Nephron progenitor cell (in vitro differentiated cells): ENCODE measurements at regions not wholly inside any gene's neighbourhood (a gene's known extent, or its start where the extent isn't known, plus 50 kb on each side); places are given as distances from the start of the nearest gene placed in this dataset.

Experiments used
- DNase-seq: peaks from one replicate; pipeline ENCODE4 v3.0.0; 2021
- H3K27ac Mint-ChIP-seq: 2 replicates; pipeline ENCODE4 v1.8.0; 2021; ENCODE audit warnings: mild to moderate bottlenecking, moderate library complexity, mixed read lengths
- H3K27me3 Mint-ChIP-seq: 2 replicates; pipeline ENCODE4 v1.8.0; 2021; ENCODE audit warnings: mild to moderate bottlenecking, low read depth, mixed read lengths; ENCODE audit not compliant: poor library complexity
- H3K36me3 Mint-ChIP-seq: 2 replicates; pipeline ENCODE4 v1.8.0; 2021; ENCODE audit warnings: low read depth, mixed read lengths
- H3K4me1 Mint-ChIP-seq: 2 replicates; pipeline ENCODE4 v1.8.0; 2021; ENCODE audit warnings: mixed read lengths
- H3K4me3 Mint-ChIP-seq: 2 replicates; pipeline ENCODE4 v1.8.0; 2021; ENCODE audit warnings: mild to moderate bottlenecking, moderate library complexity, mixed read lengths
- H3K9me3 Mint-ChIP-seq: 2 replicates; pipeline ENCODE4 v1.8.0; 2021; ENCODE audit warnings: mild to moderate bottlenecking, moderate library complexity, mixed read lengths
- TF ChIP-seq, protein P1 (sequence below): fragments of 200-600 bp; sonication (generic); IDR thresholded peaks from 2 replicates; pipeline ENCODE4 v1.5.0; 2021; ENCODE audit warnings: antibody characterized with exemption

DNA sequence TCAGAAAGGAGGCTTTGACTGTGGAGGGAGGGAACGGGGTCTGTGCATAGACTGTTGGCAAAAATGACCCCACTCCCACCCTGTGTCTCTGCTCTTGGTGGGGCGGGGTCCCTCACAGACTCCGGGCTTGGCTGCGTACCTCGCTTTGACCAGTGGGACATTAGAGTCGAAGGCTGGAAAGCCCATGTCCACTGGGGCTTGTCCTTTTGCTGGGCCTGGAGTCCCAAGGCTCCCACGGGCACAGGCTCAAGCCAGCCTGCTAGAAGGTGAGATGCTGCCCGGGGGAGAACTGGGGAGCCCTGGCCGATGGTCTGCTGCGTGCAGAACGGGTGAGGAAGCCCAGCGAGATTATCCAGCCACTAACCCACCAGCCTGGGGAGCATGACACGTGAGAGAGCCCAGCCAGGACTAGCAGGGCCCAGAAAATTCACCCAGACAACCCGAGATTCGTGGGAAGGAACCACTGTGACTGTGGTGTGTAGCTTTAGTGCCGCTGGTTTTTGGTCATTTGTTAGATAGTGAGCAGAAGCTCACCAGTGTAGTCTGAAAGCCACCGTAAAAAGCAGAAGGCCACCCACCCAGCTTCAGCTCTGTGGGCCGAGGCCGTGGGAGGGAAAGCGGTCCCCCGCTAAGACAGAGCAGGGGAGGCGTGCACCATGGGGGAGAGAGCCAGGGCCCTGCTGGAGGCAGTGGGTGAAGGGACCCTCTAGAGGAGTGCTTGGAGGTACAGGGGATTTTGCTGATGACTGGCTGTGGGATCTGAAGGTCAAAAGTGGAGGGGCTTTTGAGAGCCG lies 78.3 kb upstream of the C1orf174 start:
- no peak overlapping the region for H3K4me3 Mint-ChIP-seq
- no peaks in the 10 kb centered on the region for H3K36me3 Mint-ChIP-seq
- TF ChIP-seq, protein P1, sequence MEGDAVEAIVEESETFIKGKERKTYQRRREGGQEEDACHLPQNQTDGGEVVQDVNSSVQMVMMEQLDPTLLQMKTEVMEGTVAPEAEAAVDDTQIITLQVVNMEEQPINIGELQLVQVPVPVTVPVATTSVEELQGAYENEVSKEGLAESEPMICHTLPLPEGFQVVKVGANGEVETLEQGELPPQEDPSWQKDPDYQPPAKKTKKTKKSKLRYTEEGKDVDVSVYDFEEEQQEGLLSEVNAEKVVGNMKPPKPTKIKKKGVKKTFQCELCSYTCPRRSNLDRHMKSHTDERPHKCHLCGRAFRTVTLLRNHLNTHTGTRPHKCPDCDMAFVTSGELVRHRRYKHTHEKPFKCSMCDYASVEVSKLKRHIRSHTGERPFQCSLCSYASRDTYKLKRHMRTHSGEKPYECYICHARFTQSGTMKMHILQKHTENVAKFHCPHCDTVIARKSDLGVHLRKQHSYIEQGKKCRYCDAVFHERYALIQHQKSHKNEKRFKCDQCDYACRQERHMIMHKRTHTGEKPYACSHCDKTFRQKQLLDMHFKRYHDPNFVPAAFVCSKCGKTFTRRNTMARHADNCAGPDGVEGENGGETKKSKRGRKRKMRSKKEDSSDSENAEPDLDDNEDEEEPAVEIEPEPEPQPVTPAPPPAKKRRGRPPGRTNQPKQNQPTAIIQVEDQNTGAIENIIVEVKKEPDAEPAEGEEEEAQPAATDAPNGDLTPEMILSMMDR, result no peak
- H3K27ac Mint-ChIP-seq, result no peak overlapping the region
- peaks cover 42% of the 10 kb centered on the region for H3K4me1 Mint-ChIP-seq
- H3K9me3 Mint-ChIP-seq, result no peaks in the 10 kb centered on the region
- no peak for DNase-seq
- peaks cover 4% of the 10 kb centered on the region for H3K27me3 Mint-ChIP-seq

DNA sequence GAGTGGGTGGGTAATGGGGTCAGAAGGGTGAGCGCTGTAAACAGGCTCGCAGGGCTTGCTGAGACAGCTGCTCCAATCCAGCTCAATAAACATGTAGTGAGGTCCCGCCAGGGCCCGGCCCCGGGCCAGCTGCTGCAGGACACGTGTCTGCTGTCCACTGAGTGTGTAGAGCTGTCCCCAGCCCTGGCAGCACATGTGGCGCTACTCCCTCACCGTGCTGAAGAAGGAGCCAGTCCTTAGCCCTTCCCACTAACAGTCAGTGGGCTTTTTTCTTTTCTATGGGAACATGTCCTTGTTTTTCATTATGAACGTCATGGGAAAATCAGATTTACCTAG lies 78.9 kb upstream of the C1orf174 start:
- Mint-ChIP-seq H3K27me3 (peaks cover 4% of the 10 kb centered on the region), H3K4me1 (peaks cover 42% of the 10 kb centered on the region), H3K9me3 (no peaks in the 10 kb centered on the region), H3K36me3 (no peaks in the 10 kb centered on the region), H3K27ac (no peak overlapping the region), H3K4me3 (no peak overlapping the region)
- peak; percentile 29 for DNase-seq
- TF ChIP-seq, protein P1, result no peak

DNA sequence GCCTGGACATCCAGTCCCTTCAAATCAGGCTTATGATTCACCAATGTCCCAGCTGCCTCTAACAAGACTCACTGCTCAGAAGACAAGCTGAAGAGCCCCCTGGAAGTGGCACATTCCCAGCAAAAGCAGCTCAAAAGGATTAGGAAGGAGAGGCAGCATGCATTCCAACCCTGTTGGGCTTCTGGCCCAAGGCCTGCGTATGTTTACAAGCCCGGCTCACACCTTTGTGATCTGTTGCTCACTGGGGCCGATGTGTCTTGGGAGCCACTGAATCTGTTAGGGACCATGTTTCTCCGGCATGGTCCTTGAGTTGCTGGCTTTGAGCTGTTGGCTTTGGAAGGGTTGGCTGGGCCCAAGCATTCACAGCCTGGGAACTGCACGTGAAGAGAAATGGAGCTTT lies 81.2 kb upstream of the C1orf174 start:
- peaks cover 40% of the 10 kb centered on the region for H3K4me1 Mint-ChIP-seq
- no peak for DNase-seq
- H3K4me3 Mint-ChIP-seq, result no peak overlapping the region
- H3K9me3 Mint-ChIP-seq, result no peaks in the 10 kb centered on the region
- no peaks in the 10 kb centered on the region for H3K36me3 Mint-ChIP-seq
- TF ChIP-seq, protein P1, result no peak
- peaks cover 4% of the 10 kb centered on the region for H3K27me3 Mint-ChIP-seq
- no peak overlapping the region for H3K27ac Mint-ChIP-seq

DNA sequence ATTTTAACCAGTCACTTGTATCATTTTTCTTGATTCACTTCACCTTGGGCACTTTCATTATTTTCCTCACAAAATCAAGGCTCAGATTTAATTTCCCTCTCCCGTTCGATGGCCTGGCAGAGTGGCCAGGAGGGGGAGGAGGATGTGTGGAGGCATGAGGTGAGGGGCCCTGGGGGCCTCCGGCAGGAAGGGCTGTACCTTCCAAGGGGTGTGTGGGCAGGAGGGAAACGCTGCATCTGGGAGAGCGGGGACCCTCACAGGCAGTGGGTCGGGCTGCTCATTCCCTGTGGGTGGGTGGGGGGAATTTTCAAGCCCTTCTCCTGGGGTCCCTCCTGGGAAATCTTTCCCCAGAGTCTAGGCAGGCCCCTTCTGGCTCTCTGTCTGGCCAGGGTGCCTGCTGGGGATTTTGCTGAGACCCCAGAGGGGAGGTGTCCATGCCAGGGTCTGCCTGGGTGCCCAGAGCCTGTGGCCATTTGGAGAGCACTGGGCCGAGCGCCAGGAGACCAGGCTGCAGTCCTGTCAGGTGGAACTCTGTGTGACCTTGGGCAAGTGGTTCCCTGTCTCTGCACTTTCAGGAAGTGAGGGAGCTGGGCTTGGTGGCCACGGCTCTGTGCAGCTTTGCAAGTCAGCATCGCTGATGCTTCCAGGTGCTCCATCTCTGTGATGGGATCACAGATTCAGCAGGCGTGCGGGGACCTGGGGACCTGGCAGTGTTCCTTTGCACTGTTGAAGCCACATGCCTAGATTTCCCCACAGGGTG lies 81.9 kb upstream of the C1orf174 start:
- Mint-ChIP-seq H3K36me3 (no peaks in the 10 kb centered on the region), H3K4me3 (no peak overlapping the region), H3K4me1 (peaks cover 33% of the 10 kb centered on the region), H3K9me3 (no peaks in the 10 kb centered on the region), H3K27ac (no peak overlapping the region), H3K27me3 (peaks cover 4% of the 10 kb centered on the region)
- no peak for DNase-seq
- TF ChIP-seq, protein P1, result no peak

DNA sequence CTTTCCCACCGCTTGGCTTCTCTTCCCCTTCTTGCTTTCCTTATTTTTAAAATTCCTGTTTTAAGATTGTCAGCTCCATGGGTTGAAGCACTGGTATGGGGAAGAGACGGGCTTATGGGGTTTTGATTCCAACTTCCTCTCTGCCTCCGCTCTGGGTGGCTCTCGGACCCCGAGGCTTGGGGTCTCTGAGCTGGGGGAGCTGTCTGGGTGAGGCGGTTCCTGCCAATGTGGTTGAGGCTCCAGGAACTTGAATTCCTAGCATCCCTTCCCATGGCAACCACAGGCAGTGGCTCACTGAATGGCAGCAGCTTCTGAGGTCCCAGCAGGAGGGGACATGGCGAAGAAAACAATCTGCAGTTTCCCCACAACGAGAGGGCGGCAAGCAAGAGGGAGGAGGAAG lies 83.1 kb upstream of the C1orf174 start:
- no peak for DNase-seq
- Mint-ChIP-seq H3K9me3 (no peaks in the 10 kb centered on the region), H3K27me3 (peaks cover 4% of the 10 kb centered on the region), H3K27ac (no peak overlapping the region), H3K36me3 (no peaks in the 10 kb centered on the region), H3K4me3 (no peak overlapping the region), H3K4me1 (peaks cover 27% of the 10 kb centered on the region)
- TF ChIP-seq, protein P1, result no peak
